Endothelial cell of umbilical vein (primary cell): ENCODE measurements at regions not wholly inside any gene's neighbourhood (a gene's known extent, or its start where the extent isn't known, plus 50 kb on each side); places are given as distances from the start of the nearest gene placed in this dataset.

Experiments
- BruUV-seq: library from RNA; stranded (reverse); fragments of 400-500 nt; replicated peaks from 2 replicates; lab custom pipeline; 2021; lab: Mats Ljungman, UMichigan
- CTCF ChIA-PET: fragments of 300-600, 350-600 bp; sonication (Branson Sonifier 250); formaldehyde crosslinking; loops from one replicate; lab custom pipeline; 2021; ENCODE audit warnings: antibody characterized with exemption, inconsistent platforms; lab: Charles Lee
- POLR2A ChIA-PET: fragments of 300-600, 350-600 bp; sonication (Branson Sonifier 250); formaldehyde crosslinking; loops from one replicate; lab custom pipeline; 2021; ENCODE audit warnings: antibody characterized with exemption, inconsistent platforms; lab: Charles Lee
- DNase-seq: peaks from one replicate; pipeline ENCODE4 v3.0.0-alpha.2; 2011; ENCODE audit warnings: low read depth, low spot score
- FAIRE-seq: peaks from 2 replicates; lab custom pipeline; 2011; peaks lifted over from hg19 to GRCh38; lab: Jason Lieb, UNC
- H2AFZ ChIP-seq: 2 replicates; pipeline ENCODE4 v1.6.0; 2012; ENCODE audit warnings: low read depth, low read length, control low read depth, inconsistent platforms
- H3K27ac ChIP-seq: 2 replicates; pipeline ENCODE4 v1.5.1; 2011; ENCODE audit warnings: low read depth, mild to moderate bottlenecking, control low read depth, low read length, moderate library complexity; ENCODE audit not compliant: insufficient read depth
- H3K27me3 ChIP-seq, 2 experiments: 2 replicates each; pipeline versions ENCODE4 v1.6.0 to v1.6.1; 2011; ENCODE audit warnings: low read length in 2 of 2, mixed read lengths in 1 of 2; ENCODE audit not compliant: control insufficient read depth in 2 of 2, insufficient read depth in 2 of 2
- H3K36me3 ChIP-seq, 2 experiments: 2 replicates in 1 of 2; 3 replicates in 1 of 2; pipeline ENCODE4 v1.5.1; 2011; ENCODE audit warnings: low read length in 2 of 2, mild to moderate bottlenecking in 1 of 2, moderate library complexity in 1 of 2; ENCODE audit not compliant: control insufficient read depth in 2 of 2, insufficient read depth in 2 of 2; ENCODE audit errors: extremely low read depth in 1 of 2
- H3K4me1 ChIP-seq: 3 replicates; pipeline ENCODE4 v1.5.1; 2011; ENCODE audit warnings: mild to moderate bottlenecking, low read length; ENCODE audit not compliant: control insufficient read depth, insufficient read depth; ENCODE audit errors: extremely low read depth
- H3K4me2 ChIP-seq: 2 replicates; pipeline ENCODE4 v1.6.1; 2011; ENCODE audit warnings: low read length, control low read depth, mixed read lengths; ENCODE audit not compliant: insufficient read depth
- H3K4me3 ChIP-seq, 3 experiments: fragments of 200-600 bp in 1 of 3; sonication (generic), shearing (Covaris generic) in 1 of 3; replicated peaks in 1 of 3; 2 replicates each; pipeline ENCODE4 v1.5.1; 2011 to 2016; ENCODE audit warnings: control low read depth in 3 of 3, low read length in 3 of 3, mild to moderate bottlenecking in 2 of 3, inconsistent platforms in 1 of 3, low read depth in 1 of 3, moderate library complexity in 1 of 3; ENCODE audit not compliant: insufficient read depth in 1 of 3
- H3K79me2 ChIP-seq: 2 replicates; pipeline ENCODE4 v1.6.0; 2012; ENCODE audit warnings: low read length, inconsistent platforms; ENCODE audit not compliant: control insufficient read depth, insufficient read depth
- H3K9ac ChIP-seq: replicated peaks from 2 replicates; pipeline ENCODE3; 2011; ENCODE audit warnings: low read length, control low read depth; ENCODE audit not compliant: insufficient read depth; ENCODE audit errors: extremely low read depth
- H3K9me1 ChIP-seq: replicated peaks from 3 replicates; pipeline ENCODE4 v1.6.0; 2011; ENCODE audit warnings: mild to moderate bottlenecking, low read length; ENCODE audit not compliant: control insufficient read depth, insufficient read depth; ENCODE audit errors: extremely low read depth
- H3K9me3 ChIP-seq: replicated peaks from 2 replicates; pipeline ENCODE4 v1.5.1; 2012; ENCODE audit warnings: low read length, inconsistent platforms; ENCODE audit not compliant: control insufficient read depth, insufficient read depth
- H4K20me1 ChIP-seq: replicated peaks from 2 replicates; pipeline ENCODE3; 2011; ENCODE audit warnings: mild to moderate bottlenecking, low read length; ENCODE audit not compliant: control insufficient read depth, insufficient read depth; ENCODE audit errors: extremely low read depth
- CTCF ChIP-seq, 2 donors: IDR thresholded peaks; 1 replicate in 1 of 2; 2 replicates in 1 of 2; pipeline ENCODE4 v1.5.1; 2011; ENCODE audit warnings: low read length in 2 of 2, mild to moderate bottlenecking in 2 of 2, moderate library complexity in 2 of 2, control low read depth in 1 of 2, inconsistent platforms in 1 of 2, low read depth in 1 of 2; ENCODE audit not compliant: insufficient read depth in 1 of 2; ENCODE audit errors: extremely low read depth in 1 of 2
- EZH2 ChIP-seq: IDR thresholded peaks from 2 replicates; pipeline ENCODE4 v1.6.1; 2012; ENCODE audit warnings: borderline replicate concordance, low read depth, mild to moderate bottlenecking, moderate library complexity, low read length, inconsistent platforms; ENCODE audit not compliant: severe bottlenecking
- FOS ChIP-seq: IDR thresholded peaks from 2 replicates; pipeline ENCODE4 v1.6.1; 2011; ENCODE audit warnings: mild to moderate bottlenecking, low read length, moderate library complexity, borderline replicate concordance; ENCODE audit not compliant: insufficient read depth
- GATA2 ChIP-seq: IDR thresholded peaks from 2 replicates; pipeline ENCODE4 v1.7.0; 2011; ENCODE audit warnings: low read depth, mild to moderate bottlenecking, moderate library complexity, mixed read lengths, low read length; ENCODE audit not compliant: insufficient read length, insufficient read depth
- JUN ChIP-seq: IDR thresholded peaks from 2 replicates; pipeline ENCODE4 v1.6.1; 2011; ENCODE audit warnings: borderline replicate concordance, low read depth; ENCODE audit not compliant: insufficient read length, insufficient read depth
- MYC ChIP-seq: IDR thresholded peaks from one replicate; pipeline ENCODE4 v1.6.1; 2011; ENCODE audit warnings: mild to moderate bottlenecking, low read depth, low read length
- POLR2A ChIP-seq: IDR thresholded peaks from 2 replicates; pipeline ENCODE4 v1.6.1; 2012; ENCODE audit warnings: low read depth, mild to moderate bottlenecking, control low read depth, low read length
- POLR2AphosphoS5 ChIP-seq: IDR thresholded peaks from 2 replicates; pipeline ENCODE4 v1.6.1; 2012; ENCODE audit warnings: low read depth, mild to moderate bottlenecking, control low read depth, low read length, moderate library complexity; ENCODE audit not compliant: insufficient read depth
- dilution Hi-C: fragments of 300-500 bp; cut with MboI; formaldehyde crosslinking; loops from one replicate; pipeline ENCODE4 v1.15.0; 2019; ENCODE audit warnings: low sequenced_read_pairs; ENCODE audit not compliant: extremely low pct_ligation_motif_present
- intact Hi-C: fragments of 100-400 bp; cut with micrococcal nuclease; formaldehyde crosslinking; loops from one replicate; pipeline ENCODE4 v1.10.0; 2022
- TF ChIP-seq, protein P1 (sequence below): IDR thresholded peaks from 2 replicates; pipeline ENCODE4 v1.6.1; 2011; ENCODE audit not compliant: insufficient read depth, insufficient read length

DNA sequence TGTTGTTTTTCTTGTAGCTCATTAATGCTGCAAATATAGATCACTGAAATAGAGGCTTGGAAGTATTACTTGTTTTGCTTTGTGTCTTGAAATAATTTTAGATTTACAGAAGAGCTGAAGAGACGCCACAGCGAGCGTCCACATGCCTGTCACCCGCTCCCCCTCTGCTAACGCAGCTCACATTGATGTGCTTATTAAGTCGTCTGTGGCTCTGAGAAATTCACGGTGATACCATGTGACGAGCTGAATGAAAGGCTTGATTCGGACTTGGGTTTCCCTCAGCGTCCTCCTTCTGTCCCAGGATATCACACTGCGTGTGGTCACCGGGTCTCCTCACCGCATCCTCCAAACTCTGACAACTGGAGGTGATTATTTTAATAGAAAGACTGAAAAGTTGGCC lies 365.4 kb downstream of the BRD1 start:
- intact Hi-C loops (no loop called here), dilution Hi-C loops (no loop called here)
- FAIRE-seq (no peak), DNase-seq (no peak)
- H3K4me1 ChIP-seq, result no peaks in the 10 kb centered on the region
- H3K4me2 ChIP-seq, result no peak overlapping the region
- no peak overlapping the region for H3K9ac ChIP-seq
- H3K9me1 ChIP-seq, result no peaks in the 10 kb centered on the region
- CTCF ChIA-PET, result no interaction called here
- no peaks in the 10 kb centered on the region for H3K79me2 ChIP-seq
- H3K27me3 ChIP-seq, result no peaks in the 10 kb centered on the region
- POLR2A ChIA-PET, result no interaction called here
- no peaks in the 10 kb centered on the region for H3K9me3 ChIP-seq
- H3K36me3 ChIP-seq, result no peaks in the 10 kb centered on the region
- no peak overlapping the region for H3K4me3 ChIP-seq
- no peak for TF ChIP-seq JUN
- no peak for TF ChIP-seq MYC
- no peak for TF ChIP-seq FOS
- TF ChIP-seq CTCF (IDR thresholded peaks at IDR 0.05; ENCODE audit: extremely low read depth in 1 of 2, insufficient read depth in 1 of 2, low read depth in 1 of 2, low read length in 2 of 2), result no peak
- TF ChIP-seq EZH2, result no peak
- no peak for TF ChIP-seq POLR2A
- TF ChIP-seq POLR2AphosphoS5, result no peak
- TF ChIP-seq, protein P1, sequence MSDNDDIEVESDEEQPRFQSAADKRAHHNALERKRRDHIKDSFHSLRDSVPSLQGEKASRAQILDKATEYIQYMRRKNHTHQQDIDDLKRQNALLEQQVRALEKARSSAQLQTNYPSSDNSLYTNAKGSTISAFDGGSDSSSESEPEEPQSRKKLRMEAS, result no peak
- TF ChIP-seq GATA2, result no peak
- no peak overlapping the region for H2AFZ ChIP-seq
- no peaks in the 10 kb centered on the region for H4K20me1 ChIP-seq
- BruUV-seq, result no TSS peak
- H3K27ac ChIP-seq, result no peak overlapping the region
